Stimulated activated CD8-positive, alpha-beta memory T cell treated with anti-CD3 and anti-CD28 coated beads, Interleukin-15, amount 100 ng/mL, for 48 hours (primary cell): ENCODE measurements at regions not wholly inside any gene's neighbourhood (a gene's known extent, or its start where the extent isn't known, plus 50 kb on each side); places are given as distances from the start of the nearest gene placed in this dataset.
"Not testable (repeated sequence)": the region's sequence is repeated elsewhere in the genome, so short reads cannot be mapped to it uniquely, and the experiment has no call there.

Source experiments
- DNase-seq, 2 donors: peaks; one replicate each; pipeline ENCODE4 v3.0.0-alpha.2; 2020; ENCODE audit warnings: low read depth in 2 of 2

DNA sequence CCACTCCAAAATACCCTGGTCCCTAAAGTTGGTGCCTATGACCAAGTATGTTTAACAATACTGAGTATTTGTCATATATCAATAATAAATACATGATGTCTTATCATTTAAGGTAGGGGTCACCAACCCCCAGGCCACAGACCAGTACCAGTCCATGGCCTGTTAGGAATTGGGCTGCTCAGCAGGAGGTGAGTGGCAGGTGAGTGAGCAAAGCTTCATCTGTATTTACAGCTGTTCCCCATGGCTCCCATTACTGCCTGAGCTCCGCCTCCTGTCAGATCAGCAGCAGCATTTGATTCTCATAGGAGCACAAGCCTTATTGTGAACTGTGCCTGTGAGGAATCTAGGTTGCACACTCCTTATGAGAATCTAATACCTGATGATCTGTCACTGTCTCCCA lies 126.2 kb downstream of the HNRNPD start:
- DNase-seq = no peak

DNA sequence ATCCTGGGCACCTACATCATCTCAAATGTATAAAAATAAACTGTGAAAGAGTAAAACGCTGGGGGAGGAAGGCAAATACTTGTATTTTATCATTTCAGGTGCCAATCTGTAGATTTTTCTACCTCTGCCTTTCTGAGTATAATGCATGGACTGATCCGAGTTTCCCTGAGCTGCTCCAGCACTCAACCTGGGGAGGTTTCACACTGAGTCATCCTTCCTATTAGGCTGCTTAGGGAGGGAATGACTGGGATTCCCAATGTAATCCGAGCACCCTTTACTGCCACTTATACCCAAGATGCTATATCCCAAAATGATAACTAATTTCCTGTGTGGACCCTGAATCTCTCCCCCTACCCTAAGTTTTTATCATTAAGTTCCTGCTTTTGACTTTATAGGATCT lies 126.6 kb downstream of the HNRNPD start:
- no peak for DNase-seq

DNA sequence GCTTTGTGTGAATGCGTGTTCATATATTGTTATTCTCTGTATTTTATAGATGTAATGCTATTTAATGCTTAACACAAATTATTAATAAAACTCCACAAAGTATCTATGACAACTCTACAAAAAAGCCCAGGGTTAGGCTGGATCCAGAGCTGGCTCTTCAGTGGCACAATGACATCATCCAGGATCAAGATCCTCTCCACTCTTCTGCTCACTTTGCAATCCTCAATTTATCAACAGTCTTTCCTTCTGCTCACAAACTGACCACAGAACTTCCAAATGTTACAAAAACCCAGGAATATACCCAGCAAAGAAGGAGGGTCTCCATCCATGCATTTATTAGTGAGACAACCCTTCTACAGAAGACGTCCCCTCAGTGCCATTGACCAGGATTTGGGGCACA lies 132.3 kb downstream of the HNRNPD start:
- no peak for DNase-seq

- no peak for DNase-seq
These were observed 133.4 kb downstream of the HNRNPD start for GRCh38 chr4:82240410-82240809.

GRCh38 chr4:82237142-82237541 lies 136.6 kb downstream of the HNRNPD start:
- DNase-seq = not testable (repeated sequence)

DNA sequence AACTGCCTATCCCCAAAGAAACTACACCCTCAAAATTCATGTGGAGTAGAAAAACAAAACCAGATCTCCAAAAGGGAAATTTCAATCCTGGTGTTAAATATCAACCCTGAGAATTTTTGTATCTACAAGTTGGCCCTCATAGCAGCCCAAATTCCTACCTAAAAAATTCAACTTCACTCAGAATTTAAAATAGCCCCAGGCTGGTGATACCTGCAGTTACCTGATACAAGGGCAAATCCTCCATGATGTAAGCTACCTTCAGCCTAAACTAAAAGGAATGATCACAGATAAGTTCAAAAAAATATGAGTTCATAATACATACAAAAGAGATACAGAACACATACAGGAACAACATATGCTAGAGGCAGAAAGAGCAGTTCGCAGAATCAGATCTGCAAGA lies 138.4 kb downstream of the HNRNPD start:
- DNase-seq = no peak

DNA sequence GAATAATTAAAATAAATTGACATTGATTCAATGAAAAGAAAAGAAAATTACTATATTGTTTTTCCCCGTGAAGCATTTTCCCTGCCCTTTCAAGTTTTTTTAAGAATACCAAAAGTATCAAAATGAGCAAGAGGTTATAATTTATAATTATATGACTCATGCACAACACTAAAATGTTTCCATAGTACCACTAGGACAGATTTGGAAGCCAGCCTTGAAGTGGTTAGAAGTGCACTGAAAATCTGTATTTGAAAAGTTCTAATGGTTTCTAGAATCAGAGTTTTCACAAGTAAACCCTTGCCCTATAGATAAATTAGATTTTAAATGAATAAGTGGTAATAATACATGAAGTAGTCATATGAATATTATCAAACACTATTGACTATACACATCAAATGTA lies 140.9 kb downstream of the HNRNPD start:
- DNase-seq = no peak

- no peak for DNase-seq
These were observed 142.0 kb downstream of the HNRNPD start for GRCh38 chr4:82231806-82232205.

- no peak for DNase-seq
These were observed 143.5 kb downstream of the HNRNPD start for GRCh38 chr4:82230306-82230705.

DNA sequence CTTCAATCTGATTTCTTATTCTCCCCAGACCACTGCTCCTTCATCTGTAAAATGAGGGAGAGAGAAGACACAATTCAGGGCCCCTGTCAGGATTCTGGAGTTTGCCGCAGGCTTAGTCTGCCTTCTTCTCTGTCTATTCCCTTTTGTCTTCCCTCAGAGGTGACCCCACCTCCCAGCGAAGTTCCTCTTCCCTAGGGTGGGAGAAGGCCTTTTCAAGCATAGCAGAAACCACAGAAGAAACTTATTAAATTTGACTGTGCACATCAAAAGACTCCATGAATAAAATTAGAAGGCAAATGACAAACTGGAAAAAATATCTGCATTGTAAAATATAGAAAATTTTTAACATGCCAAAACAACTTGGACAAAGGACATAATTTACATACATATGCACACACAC lies 148.8 kb downstream of the HNRNPD start:
- DNase-seq = no peak

DNA sequence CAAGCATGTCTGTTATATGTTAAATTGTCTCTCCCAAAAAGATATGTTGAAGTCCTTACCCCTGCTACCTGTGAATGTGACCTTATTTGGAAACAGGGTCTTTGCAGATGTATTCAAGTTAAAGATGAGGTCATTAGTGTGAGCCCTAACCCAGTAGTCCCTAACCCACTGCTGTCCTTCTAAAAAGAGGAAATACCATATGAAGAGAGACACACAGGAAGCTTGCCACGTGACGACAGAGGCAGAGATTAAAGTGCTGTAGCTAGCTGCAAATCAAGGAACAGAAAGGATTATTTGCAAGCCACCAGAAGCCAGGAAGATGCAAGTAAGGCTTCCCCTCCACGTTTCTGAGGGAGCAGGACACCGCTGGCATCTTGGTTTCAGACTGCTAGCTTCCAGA lies 150.1 kb downstream of the HNRNPD start:
- DNase-seq = no peak

DNA sequence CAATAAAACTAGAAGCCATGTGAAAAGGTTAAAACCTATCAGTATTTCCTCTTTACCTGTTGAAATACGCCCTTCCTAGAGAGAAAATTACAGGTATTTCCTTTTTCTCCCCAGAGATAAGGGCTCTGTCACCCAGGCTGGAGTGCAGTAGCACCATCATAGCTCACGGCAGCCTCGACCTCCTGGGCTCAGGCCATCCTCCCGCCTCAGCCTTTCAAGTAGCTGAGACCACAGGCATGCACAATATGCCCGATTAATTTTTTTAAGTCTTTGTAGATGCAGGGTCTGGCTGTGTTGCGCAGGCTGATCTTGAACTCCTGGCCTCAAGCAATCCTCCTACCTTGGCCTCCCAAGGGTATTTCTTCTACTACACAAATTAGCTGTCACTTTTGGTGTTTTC lies 154.4 kb downstream of the HNRNPD start:
- no peak for DNase-seq

GRCh38 chr4:82217986-82218715 lies 155.6 kb downstream of the HNRNPD start:
- DNase-seq = no peak

- DNase-seq = no peak
These were observed 157.6 kb downstream of the HNRNPD start for GRCh38 chr4:82216219-82216618.

- DNase-seq = no peak
These were observed 158.0 kb downstream of the HNRNPD start for GRCh38 chr4:82215800-82216199.

DNA sequence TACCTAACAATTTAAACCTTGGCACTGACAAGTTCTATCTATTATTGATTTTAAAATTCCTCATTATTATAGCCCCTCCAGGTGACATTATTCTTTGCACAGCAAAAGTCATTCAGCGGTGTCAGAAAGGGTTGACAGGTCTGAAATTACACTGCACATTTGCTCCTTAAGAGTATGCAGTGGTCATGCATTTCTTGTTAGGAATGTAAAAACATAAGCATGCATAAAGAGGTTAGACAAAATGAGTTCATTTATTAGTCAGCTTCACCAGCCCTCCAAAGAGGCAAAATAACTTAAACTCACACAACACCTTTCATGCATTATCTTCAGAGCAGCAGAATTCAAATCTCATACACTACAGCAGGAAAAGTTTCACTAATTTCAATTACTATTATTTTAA lies 158.8 kb downstream of the HNRNPD start:
- no peak for DNase-seq

DNA sequence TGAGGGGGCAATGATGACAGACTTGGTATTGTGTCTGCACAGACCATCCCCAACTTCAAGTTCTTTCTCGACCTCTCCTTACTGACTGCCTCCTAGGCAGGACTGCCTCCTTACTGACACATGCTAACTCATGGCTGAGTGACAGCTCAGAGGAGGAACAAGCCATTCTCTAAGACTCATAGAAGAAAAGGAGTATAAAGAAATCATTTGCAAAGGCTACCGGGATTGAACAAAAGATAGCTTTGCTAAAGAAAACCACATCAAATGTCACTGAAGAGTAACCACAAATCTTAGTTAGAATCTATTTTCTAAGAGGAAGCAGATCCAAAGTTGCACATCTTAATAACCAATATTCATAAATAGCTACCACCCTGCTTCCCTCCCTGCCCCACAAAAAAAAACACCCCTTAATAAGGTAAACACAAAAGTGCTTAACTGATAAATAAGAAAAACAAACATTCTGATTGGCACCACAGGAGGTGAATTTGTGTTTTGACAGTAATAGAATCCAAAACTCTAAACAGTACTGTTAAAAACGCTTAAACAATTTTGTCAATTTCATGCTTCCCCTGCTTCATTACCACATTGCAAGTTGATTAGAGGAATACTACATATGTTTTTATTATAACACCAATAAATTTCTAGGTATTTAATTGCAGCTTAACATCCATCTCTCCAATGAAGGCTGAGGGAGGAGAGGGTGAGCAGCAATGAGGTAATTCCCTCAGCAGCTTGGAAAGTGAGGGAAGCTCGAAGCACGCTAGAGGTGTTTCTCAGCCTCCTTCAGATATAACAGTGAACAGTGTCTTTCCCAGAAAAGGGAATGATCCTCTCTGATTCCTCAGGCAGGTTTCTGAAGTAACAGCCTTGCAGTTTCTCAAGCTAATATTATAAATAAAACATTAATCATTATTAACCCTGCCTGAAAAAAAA lies 160.0 kb downstream of the HNRNPD start:
- no peak for DNase-seq

DNA sequence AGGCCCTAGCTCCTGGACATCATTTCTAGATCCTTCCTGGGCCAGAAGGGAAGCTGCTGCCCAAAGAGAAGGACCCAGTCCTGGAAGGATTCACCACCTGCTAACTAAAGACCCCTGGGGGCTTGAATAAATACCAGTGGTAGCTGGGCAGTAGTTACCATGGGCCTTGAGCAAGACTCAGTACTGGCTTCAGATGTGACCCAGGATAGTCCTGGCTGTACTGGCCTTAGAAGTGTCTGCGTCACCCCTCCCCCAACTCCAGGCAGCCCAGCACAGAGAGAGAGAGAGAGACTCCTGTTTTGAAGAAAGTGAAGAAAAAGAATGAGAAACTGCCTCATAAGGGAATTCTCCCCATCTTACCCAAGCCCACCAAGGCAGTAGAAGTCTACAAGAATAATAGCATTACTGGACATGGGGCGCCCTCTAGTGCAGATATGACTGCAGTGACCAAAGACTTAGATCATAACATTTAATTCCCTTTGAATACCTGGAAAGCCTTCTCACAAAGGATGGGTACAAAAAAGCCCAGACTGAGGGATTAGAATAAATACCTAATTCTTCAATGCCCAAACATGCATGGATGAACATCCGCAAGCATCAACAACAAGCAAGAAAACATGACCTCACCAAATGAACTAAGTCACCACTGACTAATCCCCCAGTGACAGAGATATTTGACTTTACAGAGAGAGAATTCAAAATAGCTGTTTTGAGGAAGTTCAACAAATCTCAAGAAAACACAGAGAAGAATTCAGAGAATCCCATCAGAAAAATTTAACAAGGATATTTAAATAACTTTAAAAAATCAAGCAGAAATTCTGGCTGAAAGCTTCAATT lies 171.8 kb downstream of the HNRNPD start:
- peak; percentile 4 to 12 for DNase-seq

- no peak for DNase-seq
These were observed 172.5 kb downstream of the HNRNPD start for GRCh38 chr4:82201303-82201702.

- no peak for DNase-seq
These were observed 173.7 kb downstream of the HNRNPD start for GRCh38 chr4:82200046-82200445.

DNA sequence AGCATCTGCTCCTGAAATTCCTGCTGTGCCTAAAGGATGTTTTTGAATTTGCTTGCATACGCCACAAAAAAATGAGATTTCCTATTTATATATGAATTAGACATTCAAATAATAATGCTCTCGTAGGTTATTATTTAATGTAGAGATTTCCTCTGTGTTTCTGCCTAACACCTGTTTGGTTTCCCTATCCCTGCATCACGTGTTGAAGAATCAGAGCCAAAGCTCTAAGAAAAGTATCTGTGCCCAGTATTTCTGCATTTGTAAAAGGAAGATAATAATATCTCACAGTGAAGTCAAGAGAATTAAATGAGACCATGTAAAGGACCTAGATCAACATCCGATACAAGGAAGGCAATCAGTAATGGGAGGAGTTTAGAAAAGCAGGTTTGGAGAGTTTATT lies 179.5 kb downstream of the HNRNPD start:
- no peak for DNase-seq

DNA sequence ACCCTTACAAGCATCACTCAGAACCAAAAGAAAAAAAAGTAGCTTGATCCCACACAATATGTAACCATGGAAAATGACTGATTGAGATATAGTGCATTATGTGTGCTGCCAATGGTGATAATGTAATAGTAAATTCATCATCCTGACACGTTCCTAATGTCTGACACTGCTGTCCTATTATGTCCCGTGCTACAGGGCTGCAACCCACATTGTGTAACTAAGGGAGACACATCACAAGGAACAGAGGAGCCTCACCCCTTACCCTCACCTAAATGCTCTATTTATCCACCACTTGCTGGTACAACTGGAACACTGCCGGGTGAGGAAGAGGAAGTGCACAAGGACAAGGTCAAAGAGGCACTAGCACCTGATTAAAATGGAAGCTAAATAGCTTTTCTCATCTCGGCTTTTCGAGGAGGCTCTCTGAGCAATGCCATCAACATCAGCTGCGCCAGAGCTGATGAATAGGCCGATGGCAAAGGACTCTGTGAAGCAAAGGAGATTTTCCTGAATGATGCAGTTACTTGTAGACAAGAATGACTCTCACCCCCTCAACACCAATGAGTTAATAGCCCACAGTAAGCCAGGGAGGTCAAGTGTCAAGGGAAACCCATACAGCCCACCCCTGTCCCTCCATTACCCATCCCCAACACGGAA lies 181.6 kb downstream of the HNRNPD start:
- DNase-seq = no peak
